ENCODE measurements at regions not wholly inside any gene's neighbourhood (a gene's known extent, or its start where the extent isn't known, plus 50 kb on each side); places are given as distances from the start of the nearest gene placed in this dataset.

DNA sequence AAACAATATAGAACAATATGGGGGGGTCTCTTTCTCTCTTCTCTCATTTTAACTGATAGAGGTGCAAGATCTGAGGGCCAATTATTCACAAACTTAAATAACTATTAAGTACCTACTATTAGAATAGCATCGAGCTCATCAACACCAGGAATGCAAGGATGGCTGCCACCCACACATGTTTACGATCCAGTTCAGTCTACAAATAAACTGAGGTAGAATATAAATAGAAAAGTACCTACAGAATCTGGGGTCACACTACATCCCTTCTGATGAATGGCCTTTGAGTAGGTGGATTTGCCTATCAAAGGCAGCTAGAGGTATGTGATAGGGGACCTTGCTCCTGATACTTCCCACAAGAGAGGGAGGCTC is 91.8 kb upstream of the ZNF366 start:
- Histone ChIP-seq H3K27ac (peak overlapping the region; percentile 89), H3K9me3 (ENCODE audit: low read depth) (no peaks in the 10 kb centered on the region), H3K27me3 (no peaks in the 10 kb centered on the region), H3K4me3 (no peak overlapping the region), H3K36me3 (no peaks in the 10 kb centered on the region), H3K4me1 (ENCODE audit: low read depth) (peaks cover 14% of the 10 kb centered on the region)
- peak in 1 of 2 donors; percentile 25 for DNase-seq (ENCODE audit: low read depth in 1 of 2, low spot score in 1 of 2)
- TF ChIP-seq, protein P1, sequence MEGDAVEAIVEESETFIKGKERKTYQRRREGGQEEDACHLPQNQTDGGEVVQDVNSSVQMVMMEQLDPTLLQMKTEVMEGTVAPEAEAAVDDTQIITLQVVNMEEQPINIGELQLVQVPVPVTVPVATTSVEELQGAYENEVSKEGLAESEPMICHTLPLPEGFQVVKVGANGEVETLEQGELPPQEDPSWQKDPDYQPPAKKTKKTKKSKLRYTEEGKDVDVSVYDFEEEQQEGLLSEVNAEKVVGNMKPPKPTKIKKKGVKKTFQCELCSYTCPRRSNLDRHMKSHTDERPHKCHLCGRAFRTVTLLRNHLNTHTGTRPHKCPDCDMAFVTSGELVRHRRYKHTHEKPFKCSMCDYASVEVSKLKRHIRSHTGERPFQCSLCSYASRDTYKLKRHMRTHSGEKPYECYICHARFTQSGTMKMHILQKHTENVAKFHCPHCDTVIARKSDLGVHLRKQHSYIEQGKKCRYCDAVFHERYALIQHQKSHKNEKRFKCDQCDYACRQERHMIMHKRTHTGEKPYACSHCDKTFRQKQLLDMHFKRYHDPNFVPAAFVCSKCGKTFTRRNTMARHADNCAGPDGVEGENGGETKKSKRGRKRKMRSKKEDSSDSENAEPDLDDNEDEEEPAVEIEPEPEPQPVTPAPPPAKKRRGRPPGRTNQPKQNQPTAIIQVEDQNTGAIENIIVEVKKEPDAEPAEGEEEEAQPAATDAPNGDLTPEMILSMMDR (IDR thresholded peaks at IDR 0.05; ENCODE audit: low read depth, low read length): no peak

- H3K9me3 ChIP-seq (ENCODE audit: low read depth): no peaks in the 10 kb centered on the region
- H3K27ac ChIP-seq: peak overlapping the region; percentile 89
- peak in 1 of 2 donors; percentile 93 for DNase-seq (ENCODE audit: low read depth in 1 of 2, low spot score in 1 of 2)
- H3K36me3 ChIP-seq: no peaks in the 10 kb centered on the region
- peaks cover 14% of the 10 kb centered on the region for H3K4me1 ChIP-seq (ENCODE audit: low read depth)
- no peaks in the 10 kb centered on the region for H3K27me3 ChIP-seq
- TF ChIP-seq, protein P1 (IDR thresholded peaks at IDR 0.05; ENCODE audit: low read depth, low read length): no peak
- H3K4me3 ChIP-seq: no peak overlapping the region
Measured at GRCh38 chr5:72598401-72599064, 91.3 kb upstream of the ZNF366 start.

GRCh38 chr5:72597456-72597948 is 90.3 kb upstream of the ZNF366 start:
- no peak overlapping the region for H3K4me3 ChIP-seq
- TF ChIP-seq, protein P1 (IDR thresholded peaks at IDR 0.05; ENCODE audit: low read depth, low read length): no peak
- peak overlapping the region; percentile 89 for H3K27ac ChIP-seq
- DNase-seq (ENCODE audit: low read depth in 1 of 2, low spot score in 1 of 2): peak; percentile 66 to 91
- H3K9me3 ChIP-seq (ENCODE audit: low read depth): no peaks in the 10 kb centered on the region
- no peaks in the 10 kb centered on the region for H3K36me3 ChIP-seq
- peaks cover 14% of the 10 kb centered on the region for H3K4me1 ChIP-seq (ENCODE audit: low read depth)
- H3K27me3 ChIP-seq: no peaks in the 10 kb centered on the region

GRCh38 chr5:72596956-72597355 is 89.7 kb upstream of the ZNF366 start:
- peak overlapping the region; percentile 89 for H3K27ac ChIP-seq
- no peaks in the 10 kb centered on the region for H3K9me3 ChIP-seq (ENCODE audit: low read depth)

DNA sequence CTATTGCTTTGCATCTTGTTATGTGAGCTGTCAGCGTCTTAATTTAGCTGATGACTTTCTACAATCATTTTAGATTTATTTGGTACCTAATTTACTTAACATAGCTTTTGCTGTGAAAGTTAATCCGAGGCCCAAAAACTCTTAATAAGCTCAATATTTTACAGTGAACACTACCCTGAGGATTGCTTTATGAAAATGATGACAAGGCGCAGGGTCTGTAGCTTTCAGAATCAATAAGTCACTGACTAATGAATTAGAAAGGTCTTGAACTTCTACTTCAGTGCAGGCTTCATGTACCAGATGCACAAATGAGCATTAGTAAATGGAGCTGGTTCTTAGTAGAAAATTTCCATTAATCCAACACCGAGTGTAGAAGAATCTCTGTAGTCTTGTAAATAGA is 81.4 kb upstream of the ZNF366 start:
- Histone ChIP-seq H3K27me3 (no peaks in the 10 kb centered on the region), H3K9me3 (ENCODE audit: low read depth) (no peaks in the 10 kb centered on the region), H3K36me3 (no peaks in the 10 kb centered on the region), H3K4me1 (ENCODE audit: low read depth) (peaks cover 10% of the 10 kb centered on the region), H3K4me3 (no peak overlapping the region), H3K27ac (no peak overlapping the region)
- TF ChIP-seq, protein P1 (IDR thresholded peaks at IDR 0.05; ENCODE audit: low read depth, low read length): no peak
- DNase-seq (ENCODE audit: low read depth in 1 of 2, low spot score in 1 of 2): no peak

More at GRCh38 chr5:72596956-72597355, 89.7 kb upstream of the ZNF366 start:
- Histone ChIP-seq H3K27me3 (no peaks in the 10 kb centered on the region), H3K4me3 (no peak overlapping the region), H3K36me3 (no peaks in the 10 kb centered on the region), H3K4me1 (ENCODE audit: low read depth) (peaks cover 14% of the 10 kb centered on the region)
- DNase-seq (ENCODE audit: low read depth in 1 of 2, low spot score in 1 of 2): peak in 1 of 2 donors; percentile 38
- TF ChIP-seq, protein P1 (IDR thresholded peaks at IDR 0.05; ENCODE audit: low read depth, low read length): no peak

All from cardiac muscle cell (in vitro differentiated cells and primary cell).